OCI-LY3 (cell line): ENCODE measurements at regions not wholly inside any gene's neighbourhood (a gene's known extent, or its start where the extent isn't known, plus 50 kb on each side); places are given as distances from the start of the nearest gene placed in this dataset.

Experiments used
- CTCF ChIP-seq: fragments of 200-600, 300-600 bp; sonication (generic); IDR thresholded peaks from 2 replicates; pipeline ENCODE4 v1.5.1; 2014; ENCODE audit warnings: antibody characterized with exemption, low read length, low read depth
- EZH2phosphoT487 ChIP-seq: fragments of 200-600 bp; shearing (Covaris generic); IDR thresholded peaks from 2 replicates; pipeline ENCODE4 v1.6.1; 2018; ENCODE audit warnings: antibody characterized with exemption, mixed run types, low read depth

- TF ChIP-seq CTCF: no peak
- no peak for TF ChIP-seq EZH2phosphoT487
These were observed 61.8 kb upstream of the SP4 start for GRCh38 chr7:21365866-21366624.
